ENCODE measurements at regions not wholly inside any gene's neighbourhood (a gene's known extent, or its start where the extent isn't known, plus 50 kb on each side); places are given as distances from the start of the nearest gene placed in this dataset.

DNA sequence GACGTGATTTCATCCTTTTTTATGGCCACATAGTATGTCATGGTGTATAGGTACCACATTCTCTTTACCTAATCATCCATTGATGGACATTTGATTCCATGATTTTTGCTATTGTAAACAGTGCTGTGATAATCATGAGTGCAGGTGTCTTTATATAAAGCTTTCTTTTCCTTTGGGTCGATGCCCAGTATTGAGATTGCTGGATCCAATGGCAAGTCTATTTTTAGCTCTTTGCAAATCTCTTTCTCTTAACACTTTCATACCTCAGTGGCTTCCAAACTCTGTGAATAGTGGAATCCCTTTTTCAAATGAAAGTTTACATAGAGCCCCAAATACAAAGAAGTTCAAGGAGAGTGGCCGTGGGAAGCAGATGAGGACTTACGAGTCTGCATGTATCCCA lies 105.8 kb upstream of the SPTLC3 start:
- TF ChIP-seq, protein P1, sequence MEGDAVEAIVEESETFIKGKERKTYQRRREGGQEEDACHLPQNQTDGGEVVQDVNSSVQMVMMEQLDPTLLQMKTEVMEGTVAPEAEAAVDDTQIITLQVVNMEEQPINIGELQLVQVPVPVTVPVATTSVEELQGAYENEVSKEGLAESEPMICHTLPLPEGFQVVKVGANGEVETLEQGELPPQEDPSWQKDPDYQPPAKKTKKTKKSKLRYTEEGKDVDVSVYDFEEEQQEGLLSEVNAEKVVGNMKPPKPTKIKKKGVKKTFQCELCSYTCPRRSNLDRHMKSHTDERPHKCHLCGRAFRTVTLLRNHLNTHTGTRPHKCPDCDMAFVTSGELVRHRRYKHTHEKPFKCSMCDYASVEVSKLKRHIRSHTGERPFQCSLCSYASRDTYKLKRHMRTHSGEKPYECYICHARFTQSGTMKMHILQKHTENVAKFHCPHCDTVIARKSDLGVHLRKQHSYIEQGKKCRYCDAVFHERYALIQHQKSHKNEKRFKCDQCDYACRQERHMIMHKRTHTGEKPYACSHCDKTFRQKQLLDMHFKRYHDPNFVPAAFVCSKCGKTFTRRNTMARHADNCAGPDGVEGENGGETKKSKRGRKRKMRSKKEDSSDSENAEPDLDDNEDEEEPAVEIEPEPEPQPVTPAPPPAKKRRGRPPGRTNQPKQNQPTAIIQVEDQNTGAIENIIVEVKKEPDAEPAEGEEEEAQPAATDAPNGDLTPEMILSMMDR (IDR thresholded peaks at IDR 0.05), result no peak
- TF ChIP-seq EZH2 (IDR thresholded peaks at IDR 0.05), result no peak
